SH-SY5Y (cell line): ENCODE measurements at regions not wholly inside any gene's neighbourhood (a gene's known extent, or its start where the extent isn't known, plus 50 kb on each side); places are given as distances from the start of the nearest gene placed in this dataset.

Experiments
- GATA2 ChIP-seq: IDR thresholded peaks from 2 replicates; pipeline ENCODE4 v1.6.1; 2011; ENCODE audit warnings: mild to moderate bottlenecking, low read depth, low read length
- GATA3 ChIP-seq: IDR thresholded peaks from 2 replicates; pipeline ENCODE4 v1.6.1; 2011; ENCODE audit warnings: low read depth, mild to moderate bottlenecking, low read length, moderate library complexity

GRCh38 chr21:28074676-28075075 is 918.0 kb downstream of the LTN1 start:
- TF ChIP-seq GATA3, result no peak
- TF ChIP-seq GATA2, result no peak
